A549 (cell line): ENCODE measurements at regions not wholly inside any gene's neighbourhood (a gene's known extent, or its start where the extent isn't known, plus 50 kb on each side); places are given as distances from the start of the nearest gene placed in this dataset.

Source experiments
- ATAC-seq, 2 experiments: fragments of 200-7000 bp in 1 of 2; fragments of >200 bp in 1 of 2; cut with Nextera tagmentation in 1 of 2; cut with Tn5 transposase in 1 of 2; 3 replicates each; pipeline versions ENCODE4 v1.8.0 to v1.9.1; 2018 to 2020; ENCODE audit warnings: mild to moderate bottlenecking in 1 of 2, moderate library complexity in 1 of 2
- CTCF ChIA-PET: fragments of 300-600 bp; sonication (Branson Sonifier 250); formaldehyde crosslinking; extraction: SDS; loops from one replicate; lab custom pipeline; 2021; ENCODE audit warnings: antibody characterized with exemption, inconsistent platforms; lab: Yijun Ruan, JAX
- POLR2A ChIA-PET: fragments of 350-600 bp; formaldehyde crosslinking; extraction: SDS; loops from one replicate; lab custom pipeline; 2021; ENCODE audit warnings: antibody characterized with exemption, inconsistent platforms; lab: Yijun Ruan, JAX
- DNase-seq, 2 experiments: peaks; one replicate each; pipeline versions ENCODE4 v3.0.0 to v3.0.0-alpha.2; 2011 to 2016; ENCODE audit warnings: low read depth in 1 of 2, low spot score in 1 of 2
- FAIRE-seq: peaks from 2 replicates; lab custom pipeline; 2011; peaks lifted over from hg19 to GRCh38; lab: Jason Lieb, UNC
- H3K27ac ChIP-seq, 2 experiments: fragments of >200 bp; sonication (Bioruptor Twin); formaldehyde crosslinking; 3 replicates each; pipeline ENCODE4 v1.5.1; 2016 to 2017
- H3K4me1 ChIP-seq: fragments of >200 bp; sonication (Bioruptor Twin); formaldehyde crosslinking; 3 replicates; pipeline ENCODE4 v1.6.1; 2016
- H3K4me2 ChIP-seq: fragments of >200 bp; sonication (Bioruptor Twin); formaldehyde crosslinking; 3 replicates; pipeline ENCODE4 v1.6.1; 2016
- H3K4me3 ChIP-seq: fragments of >200 bp; sonication (Bioruptor Twin); formaldehyde crosslinking; 3 replicates; pipeline ENCODE4 v1.5.1; 2016
- H3K9me3 ChIP-seq: fragments of >200 bp; sonication (Bioruptor Twin); formaldehyde crosslinking; 3 replicates; pipeline ENCODE4 v1.6.1; 2016
- HMGXB4 ChIP-seq: fragments of 250-450 bp; sonication (Bioruptor Pico); IDR thresholded peaks from 2 replicates; pipeline ENCODE4 v1.5.0; 2021; ENCODE audit warnings: mild to moderate bottlenecking, moderate library complexity, borderline replicate concordance
- HOXB13 ChIP-seq: fragments of 250-450 bp; sonication (Bioruptor Pico); IDR thresholded peaks from 2 replicates; pipeline ENCODE4 v1.5.0; 2020; ENCODE audit warnings: low read depth, mild to moderate bottlenecking, moderate library complexity
- JUN ChIP-seq, 2 experiments: fragments of >200 bp; sonication (Bioruptor Twin); formaldehyde crosslinking; IDR thresholded peaks; 2 replicates in 1 of 2; 3 replicates in 1 of 2; pipeline ENCODE4 v1.6.1; 2016 to 2017
- KDM1A ChIP-seq: fragments of 200-600 bp; sonication (generic); IDR thresholded peaks from 2 replicates; pipeline ENCODE4 v1.6.1; 2016; ENCODE audit warnings: low read depth, mild to moderate bottlenecking
- MAFK ChIP-seq: fragments of 450-650 bp; IDR thresholded peaks from 2 replicates; pipeline ENCODE4 v1.6.1; 2014; ENCODE audit not compliant: partially characterized antibody
- RAD21 ChIP-seq, 2 experiments: fragments of >200 bp in 1 of 2; sonication (Bioruptor Twin) in 1 of 2; formaldehyde crosslinking in 1 of 2; IDR thresholded peaks in 1 of 2; conservative IDR thresholded peaks in 1 of 2; 2 replicates in 1 of 2; 3 replicates in 1 of 2; pipeline ENCODE4 v1.6.1; 2012 to 2018; ENCODE audit warnings: inconsistent platforms in 1 of 2
- TP53 ChIP-seq: fragments of 250-450 bp; sonication (Bioruptor Pico); IDR thresholded peaks from 2 replicates; pipeline ENCODE4 v1.5.0; 2021; ENCODE audit warnings: mild to moderate bottlenecking, moderate library complexity
- WGBS: methylation state at CpG from one replicate; pipeline ENCODE4 v1.1.6; 2017; ENCODE audit errors: missing lambda C conversion rate; 5-methylcytosine and 5-hydroxymethylcytosine counted together
- TF ChIP-seq, protein P1 (sequence below): fragments of 250-450 bp; sonication (Bioruptor Pico); IDR thresholded peaks from 2 replicates; pipeline ENCODE4 v1.5.0; 2020; ENCODE audit warnings: low read depth, mild to moderate bottlenecking, moderate library complexity
- TF ChIP-seq, protein P2 (sequence below): fragments of 200-600 bp; sonication (generic); IDR thresholded peaks from 2 replicates; pipeline ENCODE4 v1.6.1; 2016; ENCODE audit warnings: antibody characterized with exemption, mild to moderate bottlenecking, moderate library complexity

GRCh38 chr4:58767598-58767997 is 1657.4 kb upstream of the IGFBP7 start:
- 19% methylated on average over 1 of the region's 1 CpG for WGBS
- DNase-seq (no peak), ATAC-seq (no peak)
- POLR2A ChIA-PET: no interaction called here
- CTCF ChIA-PET: no interaction called here
- no peak overlapping the region for H3K4me3 ChIP-seq
- H3K27ac ChIP-seq: no peak overlapping the region
- H3K4me1 ChIP-seq: no peaks in the 10 kb centered on the region
- peak; percentile 73 for TF ChIP-seq MAFK
- TF ChIP-seq JUN (IDR thresholded peaks at IDR 0.05): no peak
- TF ChIP-seq, all 56 proteins: peak for 1
- no peak for FAIRE-seq
- H3K4me2 ChIP-seq: no peak overlapping the region
- no peaks in the 10 kb centered on the region for H3K9me3 ChIP-seq

- ATAC-seq (no peak), FAIRE-seq (no peak)
- CTCF ChIA-PET: no interaction called here
Measured at GRCh38 chr4:58766763-58767162, 1656.6 kb upstream of the IGFBP7 start.

DNA sequence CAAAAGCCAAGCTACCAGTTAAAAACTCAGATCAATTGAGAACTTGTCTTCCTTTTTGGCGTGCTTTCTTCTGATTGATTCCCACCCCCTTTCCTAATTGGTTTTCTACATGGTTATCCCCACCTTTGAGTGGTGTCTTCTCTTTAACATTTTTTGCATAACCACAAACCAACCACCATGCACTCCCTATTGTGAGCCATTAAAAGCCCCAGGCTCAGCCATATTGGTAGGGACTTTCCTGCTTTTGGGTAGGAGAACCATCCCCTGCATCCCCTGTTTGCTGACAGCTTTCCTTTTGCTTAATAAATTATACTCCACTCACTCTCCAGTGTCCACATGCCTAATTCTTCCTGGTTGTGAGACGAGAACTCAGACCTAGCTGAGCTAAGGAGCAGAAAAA is 1651.4 kb upstream of the IGFBP7 start:
- WGBS: 60% methylated on average over 2 of the region's 2 CpGs
- FAIRE-seq: no peak
- POLR2A ChIA-PET: no interaction called here

More at GRCh38 chr4:58766763-58767162, 1656.6 kb upstream of the IGFBP7 start:
- no peak overlapping the region for H3K27ac ChIP-seq
- no peaks in the 10 kb centered on the region for H3K9me3 ChIP-seq
- H3K4me3 ChIP-seq: no peak overlapping the region
- no peak for TF ChIP-seq HOXB13
- TF ChIP-seq KDM1A: no peak
- no peak for TF ChIP-seq RAD21 (conservative IDR thresholded peaks at IDR 0.05 in 1 of 2, IDR thresholded peaks at IDR 0.05 in 1 of 2)
- TF ChIP-seq, protein P1, sequence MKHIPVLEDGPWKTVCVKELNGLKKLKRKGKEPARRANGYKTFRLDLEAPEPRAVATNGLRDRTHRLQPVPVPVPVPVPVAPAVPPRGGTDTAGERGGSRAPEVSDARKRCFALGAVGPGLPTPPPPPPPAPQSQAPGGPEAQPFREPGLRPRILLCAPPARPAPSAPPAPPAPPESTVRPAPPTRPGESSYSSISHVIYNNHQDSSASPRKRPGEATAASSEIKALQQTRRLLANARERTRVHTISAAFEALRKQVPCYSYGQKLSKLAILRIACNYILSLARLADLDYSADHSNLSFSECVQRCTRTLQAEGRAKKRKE (CRISPR knock-in tag): no peak
- TF ChIP-seq, all 56 proteins: peak for 0
- no peak for DNase-seq
- 41% methylated on average over 2 of the region's 2 CpGs for WGBS
- POLR2A ChIA-PET: no interaction called here
- H3K4me2 ChIP-seq: no peak overlapping the region
- no peaks in the 10 kb centered on the region for H3K4me1 ChIP-seq

More for the DNA sequence above, 1651.4 kb upstream of the IGFBP7 start:
- no peak overlapping the region for H3K4me3 ChIP-seq
- peak overlapping the region in 1 of 2 experiments; percentile 29; a peak in 1 of 6 replicates for H3K27ac ChIP-seq
- CTCF ChIA-PET: no interaction called here
- no peaks in the 10 kb centered on the region for H3K9me3 ChIP-seq
- H3K4me2 ChIP-seq: no peak overlapping the region
- H3K4me1 ChIP-seq: peaks cover 15% of the 10 kb centered on the region
- ATAC-seq (no peak), DNase-seq (no peak)
- TF ChIP-seq HOXB13 (no peak), TP53 (no peak), HMGXB4 (CRISPR knock-in tag) (no peak)
- TF ChIP-seq, protein P2, sequence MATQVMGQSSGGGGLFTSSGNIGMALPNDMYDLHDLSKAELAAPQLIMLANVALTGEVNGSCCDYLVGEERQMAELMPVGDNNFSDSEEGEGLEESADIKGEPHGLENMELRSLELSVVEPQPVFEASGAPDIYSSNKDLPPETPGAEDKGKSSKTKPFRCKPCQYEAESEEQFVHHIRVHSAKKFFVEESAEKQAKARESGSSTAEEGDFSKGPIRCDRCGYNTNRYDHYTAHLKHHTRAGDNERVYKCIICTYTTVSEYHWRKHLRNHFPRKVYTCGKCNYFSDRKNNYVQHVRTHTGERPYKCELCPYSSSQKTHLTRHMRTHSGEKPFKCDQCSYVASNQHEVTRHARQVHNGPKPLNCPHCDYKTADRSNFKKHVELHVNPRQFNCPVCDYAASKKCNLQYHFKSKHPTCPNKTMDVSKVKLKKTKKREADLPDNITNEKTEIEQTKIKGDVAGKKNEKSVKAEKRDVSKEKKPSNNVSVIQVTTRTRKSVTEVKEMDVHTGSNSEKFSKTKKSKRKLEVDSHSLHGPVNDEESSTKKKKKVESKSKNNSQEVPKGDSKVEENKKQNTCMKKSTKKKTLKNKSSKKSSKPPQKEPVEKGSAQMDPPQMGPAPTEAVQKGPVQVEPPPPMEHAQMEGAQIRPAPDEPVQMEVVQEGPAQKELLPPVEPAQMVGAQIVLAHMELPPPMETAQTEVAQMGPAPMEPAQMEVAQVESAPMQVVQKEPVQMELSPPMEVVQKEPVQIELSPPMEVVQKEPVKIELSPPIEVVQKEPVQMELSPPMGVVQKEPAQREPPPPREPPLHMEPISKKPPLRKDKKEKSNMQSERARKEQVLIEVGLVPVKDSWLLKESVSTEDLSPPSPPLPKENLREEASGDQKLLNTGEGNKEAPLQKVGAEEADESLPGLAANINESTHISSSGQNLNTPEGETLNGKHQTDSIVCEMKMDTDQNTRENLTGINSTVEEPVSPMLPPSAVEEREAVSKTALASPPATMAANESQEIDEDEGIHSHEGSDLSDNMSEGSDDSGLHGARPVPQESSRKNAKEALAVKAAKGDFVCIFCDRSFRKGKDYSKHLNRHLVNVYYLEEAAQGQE: no peak
